ENCODE measurements at regions not wholly inside any gene's neighbourhood (a gene's known extent, or its start where the extent isn't known, plus 50 kb on each side); places are given as distances from the start of the nearest gene placed in this dataset.

GRCh38 chr7:28346256-28346655, 66.1 kb upstream of the CREB5 start:
- Histone ChIP-seq H3K9ac (ENCODE audit: insufficient read depth, low read length) (no peak overlapping the region), H3K9me3 (ENCODE audit: control insufficient read depth, insufficient read depth, low read depth, low read length) (no peaks in the 10 kb centered on the region), H4K20me1 (ENCODE audit: control insufficient read depth, extremely low read depth, insufficient read depth, low read length) (no peaks in the 10 kb centered on the region), H2AFZ (ENCODE audit: low read length) (no peak overlapping the region), H3K4me1 (ENCODE audit: control insufficient read depth, extremely low read depth, insufficient read depth, low read length) (peaks cover 27% of the 10 kb centered on the region), H3K27me3 (ENCODE audit: control insufficient read depth, insufficient read depth, low read length) (no peaks in the 10 kb centered on the region), H3K4me2 (ENCODE audit: extremely low read depth, insufficient read depth, low read length) (no peak overlapping the region), H3K79me2 (ENCODE audit: control insufficient read depth, insufficient read depth, low read length) (no peaks in the 10 kb centered on the region), H3K36me3 (ENCODE audit: control insufficient read depth, insufficient read depth, low read length) (no peaks in the 10 kb centered on the region), H3K4me3 (replicated peaks in 1 of 4; ENCODE audit: control extremely low read depth in 1 of 4, insufficient read depth in 1 of 4, low read depth in 3 of 4, low read length in 4 of 4) (no peak overlapping the region), H3K27ac (ENCODE audit: insufficient read depth, low read length) (peak overlapping the region; percentile 83)
- DNase-seq (ENCODE audit: low read depth in 2 of 2): no peak
- TF ChIP-seq EZH2 (IDR thresholded peaks at IDR 0.05; ENCODE audit: low read length, missing control alignments): no peak
- no peak for TF ChIP-seq CTCF (conservative IDR thresholded peaks at IDR 0.05 in 1 of 2, IDR thresholded peaks at IDR 0.05 in 1 of 2; ENCODE audit: low read depth in 1 of 2, low read length in 2 of 2)

DNA sequence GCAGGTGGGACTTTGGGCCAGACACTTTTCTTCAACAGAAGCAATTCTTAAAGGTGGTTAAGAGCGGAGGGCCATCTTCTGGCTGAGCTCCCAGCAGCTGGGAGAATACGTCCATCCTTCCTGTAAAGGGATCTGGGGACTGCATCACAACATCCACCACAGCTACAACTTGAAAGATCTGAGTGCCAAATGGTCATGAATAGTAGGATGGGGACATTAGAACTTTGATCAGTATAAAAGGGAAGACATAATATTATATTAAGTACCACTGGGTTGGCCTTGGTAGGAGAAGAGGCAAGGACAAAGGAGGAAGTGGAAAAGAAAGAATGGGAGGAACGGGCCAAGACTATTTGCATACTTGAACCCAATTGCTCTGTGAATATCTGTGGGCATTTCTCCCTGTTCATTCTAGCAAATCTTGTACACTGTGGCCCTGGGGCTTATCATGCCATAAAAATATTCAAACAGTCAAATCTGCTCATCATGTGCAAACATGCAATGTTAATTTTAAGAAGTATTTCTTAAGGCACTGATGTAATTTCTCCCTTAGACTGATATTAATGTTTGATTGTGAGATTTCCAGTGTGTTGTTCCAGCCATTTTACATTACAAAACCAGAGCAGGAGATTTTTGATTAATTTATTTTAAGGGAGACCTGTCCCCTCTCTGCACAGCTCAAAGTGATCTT, 65.5 kb upstream of the CREB5 start:
- DNase-seq (ENCODE audit: low read depth in 2 of 2): no peak
- no peak for TF ChIP-seq EZH2 (IDR thresholded peaks at IDR 0.05; ENCODE audit: low read length, missing control alignments)
- TF ChIP-seq CTCF (conservative IDR thresholded peaks at IDR 0.05 in 1 of 2, IDR thresholded peaks at IDR 0.05 in 1 of 2; ENCODE audit: low read depth in 1 of 2, low read length in 2 of 2): no peak
- Histone ChIP-seq H3K27me3 (ENCODE audit: control insufficient read depth, insufficient read depth, low read length) (no peaks in the 10 kb centered on the region), H3K4me3 (replicated peaks in 1 of 4; ENCODE audit: control extremely low read depth in 1 of 4, insufficient read depth in 1 of 4, low read depth in 3 of 4, low read length in 4 of 4) (no peak overlapping the region), H2AFZ (ENCODE audit: low read length) (no peak overlapping the region), H3K36me3 (ENCODE audit: control insufficient read depth, insufficient read depth, low read length) (no peaks in the 10 kb centered on the region), H3K27ac (ENCODE audit: insufficient read depth, low read length) (peak overlapping the region; percentile 83), H4K20me1 (ENCODE audit: control insufficient read depth, extremely low read depth, insufficient read depth, low read length) (no peaks in the 10 kb centered on the region), H3K79me2 (ENCODE audit: control insufficient read depth, insufficient read depth, low read length) (no peaks in the 10 kb centered on the region), H3K9me3 (ENCODE audit: control insufficient read depth, insufficient read depth, low read depth, low read length) (no peaks in the 10 kb centered on the region), H3K4me2 (ENCODE audit: extremely low read depth, insufficient read depth, low read length) (peak overlapping the region; percentile 13), H3K9ac (ENCODE audit: insufficient read depth, low read length) (no peak overlapping the region), H3K4me1 (ENCODE audit: control insufficient read depth, extremely low read depth, insufficient read depth, low read length) (peaks cover 27% of the 10 kb centered on the region)

GRCh38 chr7:28347475-28348318, 64.6 kb upstream of the CREB5 start:
- H3K36me3 ChIP-seq (ENCODE audit: control insufficient read depth, insufficient read depth, low read length): no peaks in the 10 kb centered on the region
- no peak for TF ChIP-seq EZH2 (IDR thresholded peaks at IDR 0.05; ENCODE audit: low read length, missing control alignments)
- no peak for TF ChIP-seq CTCF (conservative IDR thresholded peaks at IDR 0.05 in 1 of 2, IDR thresholded peaks at IDR 0.05 in 1 of 2; ENCODE audit: low read depth in 1 of 2, low read length in 2 of 2)
- peaks cover 27% of the 10 kb centered on the region for H3K4me1 ChIP-seq (ENCODE audit: control insufficient read depth, extremely low read depth, insufficient read depth, low read length)
- H3K27me3 ChIP-seq (ENCODE audit: control insufficient read depth, insufficient read depth, low read length): no peaks in the 10 kb centered on the region
- H3K27ac ChIP-seq (ENCODE audit: insufficient read depth, low read length): peak overlapping the region; percentile 83
- no peaks in the 10 kb centered on the region for H3K79me2 ChIP-seq (ENCODE audit: control insufficient read depth, insufficient read depth, low read length)
- H3K4me2 ChIP-seq (ENCODE audit: extremely low read depth, insufficient read depth, low read length): peak overlapping the region; percentile 21
- H3K9ac ChIP-seq (ENCODE audit: insufficient read depth, low read length): no peak overlapping the region
- no peaks in the 10 kb centered on the region for H3K9me3 ChIP-seq (ENCODE audit: control insufficient read depth, insufficient read depth, low read depth, low read length)
- H3K4me3 ChIP-seq (replicated peaks in 1 of 4; ENCODE audit: control extremely low read depth in 1 of 4, insufficient read depth in 1 of 4, low read depth in 3 of 4, low read length in 4 of 4): no peak overlapping the region
- no peaks in the 10 kb centered on the region for H4K20me1 ChIP-seq (ENCODE audit: control insufficient read depth, extremely low read depth, insufficient read depth, low read length)
- H2AFZ ChIP-seq (ENCODE audit: low read length): no peak overlapping the region
- peak; percentile 28 to 97 for DNase-seq (ENCODE audit: low read depth in 2 of 2)
